Hematopoietic multipotent progenitor cell treated with erythropoietin and hydrocortisone succinate and interleukin-3 and kit ligand, for 15 days (in vitro differentiated cells): ENCODE measurements at regions not wholly inside any gene's neighbourhood (a gene's known extent, or its start where the extent isn't known, plus 50 kb on each side); places are given as distances from the start of the nearest gene placed in this dataset.

Source experiments
- DNase-seq: peaks from one replicate; pipeline ENCODE4 v3.0.0-alpha.2; 2015; ENCODE audit warnings: low spot score

- DNase-seq = no peak
These were observed 427.0 kb upstream of the KCNH7 start for GRCh38 chr2:163265562-163265961.

GRCh38 chr2:163264341-163264740 is 425.8 kb upstream of the KCNH7 start:
- DNase-seq = no peak

- no peak for DNase-seq
These were observed 420.9 kb upstream of the KCNH7 start for GRCh38 chr2:163259489-163259888.

GRCh38 chr2:163255086-163255485 is 416.5 kb upstream of the KCNH7 start:
- no peak for DNase-seq

GRCh38 chr2:163253621-163254285 is 415.2 kb upstream of the KCNH7 start:
- no peak for DNase-seq

- no peak for DNase-seq
These were observed 413.6 kb upstream of the KCNH7 start for GRCh38 chr2:163252199-163252598.

- DNase-seq = no peak
These were observed 410.0 kb upstream of the KCNH7 start for GRCh38 chr2:163248376-163249253.

- no peak for DNase-seq
These were observed 409.3 kb upstream of the KCNH7 start for GRCh38 chr2:163247847-163248220.

GRCh38 chr2:163247156-163247846 is 408.7 kb upstream of the KCNH7 start:
- DNase-seq = no peak

- DNase-seq = no peak
These were observed 407.6 kb upstream of the KCNH7 start for GRCh38 chr2:163246135-163246534.

- DNase-seq = no peak
These were observed 398.0 kb upstream of the KCNH7 start for GRCh38 chr2:163236553-163236952.

GRCh38 chr2:163231666-163232065 is 393.1 kb upstream of the KCNH7 start:
- no peak for DNase-seq

- no peak for DNase-seq
These were observed 375.1 kb upstream of the KCNH7 start for GRCh38 chr2:163213661-163214081.

- no peak for DNase-seq
These were observed 371.9 kb upstream of the KCNH7 start for GRCh38 chr2:163210430-163210918.

GRCh38 chr2:163207693-163208370 is 369.3 kb upstream of the KCNH7 start:
- no peak for DNase-seq

- DNase-seq = no peak
These were observed 367.2 kb upstream of the KCNH7 start for GRCh38 chr2:163205589-163206254.

- no peak for DNase-seq
These were observed 362.2 kb upstream of the KCNH7 start for GRCh38 chr2:163200741-163201140.

GRCh38 chr2:163198972-163199371 is 360.4 kb upstream of the KCNH7 start:
- no peak for DNase-seq

- no peak for DNase-seq
These were observed 359.4 kb upstream of the KCNH7 start for GRCh38 chr2:163198007-163198406.

- no peak for DNase-seq
These were observed 352.8 kb upstream of the KCNH7 start for GRCh38 chr2:163191372-163191771.

- no peak for DNase-seq
These were observed 349.6 kb upstream of the KCNH7 start for GRCh38 chr2:163187995-163188655.
